ENCODE measurements at regions not wholly inside any gene's neighbourhood (a gene's known extent, or its start where the extent isn't known, plus 50 kb on each side); places are given as distances from the start of the nearest gene placed in this dataset.
A peak's percentile ranks its signal among the peaks of the same experiment; 100 is the strongest.

GRCh38 chr20:48184229-48184628, 398.9 kb upstream of the SULF2 start (continued):
- TF ChIP-seq BCL11A (IDR thresholded peaks at IDR 0.05; ENCODE audit: low read depth, low read length) (no peak), MLLT1 (IDR thresholded peaks at IDR 0.05) (no peak), ZNF24 (IDR thresholded peaks at IDR 0.05) (no peak), SMC3 (IDR thresholded peaks at IDR 0.05; ENCODE audit: borderline replicate concordance, low read length) (no peak), NFYA (IDR thresholded peaks at IDR 0.05; ENCODE audit: borderline replicate concordance, low read depth, low read length) (no peak), IKZF1 (conservative IDR thresholded peaks at IDR 0.05) (no peak), CBX5 (IDR thresholded peaks at IDR 0.05; ENCODE audit: low read depth) (no peak), IRF4 (IDR thresholded peaks at IDR 0.05; ENCODE audit: low read depth, low read length) (no peak)

- ChIA-PET CTCF (no interaction called here), RAD21 (ENCODE audit: unreplicated experiment) (no interaction called here), SMC1A (ENCODE audit: uncharacterized antibody, unreplicated experiment) (interaction anchor here (1.0 kb wide), 1 partner anchor 9 kb away, joined by 3 read pairs; no protein-coding TSS in a partner anchor), POLR2A (no interaction called here)
- H3K27me3 ChIP-seq (replicated peaks in 1 of 2; ENCODE audit: control insufficient read depth in 2 of 2, insufficient read depth in 2 of 2, low read length in 1 of 2) = no peaks in the 10 kb centered on the region; a peak in 2 of 4 replicates
- ATAC-seq = no peak
- no peaks in the 10 kb centered on the region for H3K36me3 ChIP-seq (ENCODE audit: control insufficient read depth in 2 of 2, insufficient read depth in 2 of 2, low read length in 1 of 2)
- no peak for DNase-seq (ENCODE audit: low read depth, low spot score)
- no TSS peak for BruUV-seq (replicated peaks)
- H3K4me1 ChIP-seq (ENCODE audit: control insufficient read depth, insufficient read depth, low read length) = no peaks in the 10 kb centered on the region
- TF ChIP-seq USF2 (IDR thresholded peaks at IDR 0.05; ENCODE audit: borderline replicate concordance, low read depth, low read length) (no peak), ETV6 (conservative IDR thresholded peaks at IDR 0.05 in 1 of 2, IDR thresholded peaks at IDR 0.05 in 1 of 2; ENCODE audit: borderline replicate concordance in 1 of 2, low read depth in 1 of 2) (0 out of 4 replicates have a peak, but pooled peaks of 1 of the 2 experiments have one; percentile 35)
- FAIRE-seq = no peak
- no peaks in the 10 kb centered on the region for H3K9me3 ChIP-seq (replicated peaks; ENCODE audit: control insufficient read depth, insufficient read depth, low read length)
- no peak overlapping the region for H3K9ac ChIP-seq (ENCODE audit: control insufficient read depth, insufficient read depth, low read length)
- 18% methylated on average over 5 of the region's 6 CpGs for WGBS (ENCODE audit: insufficient coverage, insufficient replicate concordance, low lambda C conversion rate, missing lambda C conversion rate)
- no peaks in the 10 kb centered on the region for H3K79me2 ChIP-seq (ENCODE audit: control insufficient read depth, insufficient read depth, low read length)
- intact Hi-C loops (cut with micrococcal nuclease; ENCODE audit: unreplicated experiment) = no loop called here
- no peaks in the 10 kb centered on the region for H4K20me1 ChIP-seq (ENCODE audit: control insufficient read depth, insufficient read depth)
- H3K4me2 ChIP-seq (ENCODE audit: control insufficient read depth, insufficient read depth) = no peak overlapping the region
- no peak overlapping the region for H2AFZ ChIP-seq (ENCODE audit: control insufficient read depth, low read depth, low read length)
- H3K4me3 ChIP-seq = no peak overlapping the region
- no peak overlapping the region for H3K27ac ChIP-seq (ENCODE audit: control insufficient read depth, insufficient read depth)
- in situ Hi-C loops (cut with MboI) = no loop called here
Measured at GRCh38 chr20:48181261-48181935, 396.1 kb upstream of the SULF2 start.
